ENCODE measurements at regions not wholly inside any gene's neighbourhood (a gene's known extent, or its start where the extent isn't known, plus 50 kb on each side); places are given as distances from the start of the nearest gene placed in this dataset.

DNA sequence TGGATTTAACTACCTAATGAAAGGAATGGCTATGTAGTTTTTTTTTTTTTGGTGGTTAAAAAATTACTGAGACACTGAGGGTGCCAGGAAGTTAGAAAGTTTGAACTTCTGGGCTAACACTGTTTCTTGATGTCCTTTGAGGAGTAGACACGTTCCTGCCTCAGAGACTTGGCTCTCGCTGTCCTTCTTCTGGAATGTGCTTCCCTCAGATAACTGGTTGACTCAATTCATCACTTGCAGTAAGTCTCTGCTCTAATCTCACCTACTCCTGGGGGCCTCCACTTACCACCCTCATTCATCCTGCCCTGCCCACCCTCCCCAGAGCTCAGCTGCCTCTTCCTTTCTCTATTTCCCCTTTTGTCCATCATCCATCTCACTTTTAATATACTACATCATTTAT is 167.0 kb downstream of the YTHDC2 start:
- Histone ChIP-seq H3K27ac (ENCODE audit: insufficient read depth, low read length) (no peak overlapping the region), H4K91ac (ENCODE audit: insufficient read depth, low read depth, low read length) (no peak overlapping the region), H2AK5ac (ENCODE audit: low read depth, low read length) (no peak overlapping the region), H2AFZ (replicated peaks; ENCODE audit: low read length, poor library complexity) (no peak overlapping the region), H3K9ac (ENCODE audit: low read depth, low read length) (no peak overlapping the region), H2BK15ac (ENCODE audit: low read depth, low read length) (no peak overlapping the region), H3K9me3 (ENCODE audit: control insufficient read depth, insufficient read depth, low read length) (no peaks in the 10 kb centered on the region), H3K9me1 (ENCODE audit: insufficient read depth, low read length) (no peaks in the 10 kb centered on the region), H2BK5ac (ENCODE audit: low read depth, low read length, poor library complexity, severe bottlenecking) (no peak overlapping the region), H4K8ac (ENCODE audit: low read depth in 2 of 2, low read length in 2 of 2) (no peak overlapping the region), H3K4me2 (ENCODE audit: low read depth, low read length) (no peak overlapping the region), H3K4ac (ENCODE audit: low read depth, low read length) (no peak overlapping the region), H4K5ac (ENCODE audit: low read depth, low read length) (no peak overlapping the region), H4K20me1 (ENCODE audit: insufficient read depth, low read length) (no peaks in the 10 kb centered on the region), H2BK20ac (ENCODE audit: low read depth, low read length) (no peak overlapping the region), H3K14ac (replicated peaks; ENCODE audit: low read depth, low read length) (no peak overlapping the region), H2AK9ac (replicated peaks; ENCODE audit: low read depth, low read length, poor library complexity) (no peak overlapping the region), H3K4me3 (ENCODE audit: insufficient read depth, low read depth, low read length) (no peak overlapping the region), H3K56ac (ENCODE audit: extremely low read depth, insufficient read depth, low read length) (no peak overlapping the region), H3K27me3 (ENCODE audit: control insufficient read depth, insufficient read depth, low read length) (peaks cover 3% of the 10 kb centered on the region), H3K36me3 (ENCODE audit: control insufficient read depth, insufficient read depth, low read length) (no peaks in the 10 kb centered on the region), H3K23ac (ENCODE audit: low read depth, low read length) (no peak overlapping the region), H3K18ac (ENCODE audit: low read depth, low read length) (no peak overlapping the region), H2BK120ac (ENCODE audit: low read depth, low read length) (no peak overlapping the region), H3K79me1 (ENCODE audit: low read depth in 1 of 2, low read length in 2 of 2) (no peaks in the 10 kb centered on the region), H3K4me1 (ENCODE audit: control insufficient read depth, insufficient read depth, low read length) (no peaks in the 10 kb centered on the region)
- WGBS, 2 experiments (ENCODE audit: extremely low coverage in 2 of 2, insufficient read length in 1 of 2) = no CpG with 5 or more reads among the region's 2 CpGs
- dilution Hi-C loops (cut with HindIII; ENCODE audit: low sequenced_read_pairs, unreplicated experiment) (no loop called here), intact Hi-C loops (cut with micrococcal nuclease) (loop anchor here (1.0 to 10.0 kb wide), 3 partner anchors 68 to 678 kb away; no protein-coding TSS in a partner anchor), in situ Hi-C loops (cut with MboI; ENCODE audit: low sequenced_read_pairs) (loop anchor here (10.0 kb wide), 1 partner anchor 764 kb away; no protein-coding TSS in a partner anchor)
- ATAC-seq (ENCODE audit: low read depth) (no peak), DNase-seq (no peak)
- no peak for TF ChIP-seq CHD1 (IDR thresholded peaks at IDR 0.05; ENCODE audit: low read depth, low read length)
- TF ChIP-seq, protein P1, sequence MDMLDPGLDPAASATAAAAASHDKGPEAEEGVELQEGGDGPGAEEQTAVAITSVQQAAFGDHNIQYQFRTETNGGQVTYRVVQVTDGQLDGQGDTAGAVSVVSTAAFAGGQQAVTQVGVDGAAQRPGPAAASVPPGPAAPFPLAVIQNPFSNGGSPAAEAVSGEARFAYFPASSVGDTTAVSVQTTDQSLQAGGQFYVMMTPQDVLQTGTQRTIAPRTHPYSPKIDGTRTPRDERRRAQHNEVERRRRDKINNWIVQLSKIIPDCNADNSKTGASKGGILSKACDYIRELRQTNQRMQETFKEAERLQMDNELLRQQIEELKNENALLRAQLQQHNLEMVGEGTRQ (IDR thresholded peaks at IDR 0.05; ENCODE audit: low read depth, low read length) = no peak
- no peak for TF ChIP-seq RFX5 (IDR thresholded peaks at IDR 0.05; ENCODE audit: low read depth, low read length)
- no peak for TF ChIP-seq MAZ (IDR thresholded peaks at IDR 0.05; ENCODE audit: borderline replicate concordance, low read depth, low read length)
- no peak for TF ChIP-seq NFE2L2 (IDR thresholded peaks at IDR 0.05; ENCODE audit: low read depth, low read length)
- TF ChIP-seq RCOR1 (IDR thresholded peaks at IDR 0.05; ENCODE audit: insufficient replicate concordance, low read length) = no peak
- TF ChIP-seq CEBPB (IDR thresholded peaks at IDR 0.05; ENCODE audit: low read depth, low read length) = no peak
- TF ChIP-seq BHLHE40 (IDR thresholded peaks at IDR 0.05; ENCODE audit: low read depth, low read length) = no peak
- TF ChIP-seq POLR2A (IDR thresholded peaks at IDR 0.05; ENCODE audit: low read depth, low read length) = no peak
- TF ChIP-seq MXI1 (IDR thresholded peaks at IDR 0.05; ENCODE audit: borderline replicate concordance, low read depth, low read length) = no peak
- TF ChIP-seq MAFK (IDR thresholded peaks at IDR 0.05; ENCODE audit: low read depth, low read length) = no peak
- no peak for TF ChIP-seq RAD21 (IDR thresholded peaks at IDR 0.05; ENCODE audit: low read length)
- TF ChIP-seq FOS (IDR thresholded peaks at IDR 0.05; ENCODE audit: low read depth, low read length) = no peak
- TF ChIP-seq, protein P2, sequence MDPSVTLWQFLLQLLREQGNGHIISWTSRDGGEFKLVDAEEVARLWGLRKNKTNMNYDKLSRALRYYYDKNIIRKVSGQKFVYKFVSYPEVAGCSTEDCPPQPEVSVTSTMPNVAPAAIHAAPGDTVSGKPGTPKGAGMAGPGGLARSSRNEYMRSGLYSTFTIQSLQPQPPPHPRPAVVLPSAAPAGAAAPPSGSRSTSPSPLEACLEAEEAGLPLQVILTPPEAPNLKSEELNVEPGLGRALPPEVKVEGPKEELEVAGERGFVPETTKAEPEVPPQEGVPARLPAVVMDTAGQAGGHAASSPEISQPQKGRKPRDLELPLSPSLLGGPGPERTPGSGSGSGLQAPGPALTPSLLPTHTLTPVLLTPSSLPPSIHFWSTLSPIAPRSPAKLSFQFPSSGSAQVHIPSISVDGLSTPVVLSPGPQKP (IDR thresholded peaks at IDR 0.05; ENCODE audit: borderline replicate concordance, low read depth, low read length) = no peak
- TF ChIP-seq SMC3 (IDR thresholded peaks at IDR 0.05; ENCODE audit: low read depth, low read length) = no peak
- TF ChIP-seq, protein P3, sequence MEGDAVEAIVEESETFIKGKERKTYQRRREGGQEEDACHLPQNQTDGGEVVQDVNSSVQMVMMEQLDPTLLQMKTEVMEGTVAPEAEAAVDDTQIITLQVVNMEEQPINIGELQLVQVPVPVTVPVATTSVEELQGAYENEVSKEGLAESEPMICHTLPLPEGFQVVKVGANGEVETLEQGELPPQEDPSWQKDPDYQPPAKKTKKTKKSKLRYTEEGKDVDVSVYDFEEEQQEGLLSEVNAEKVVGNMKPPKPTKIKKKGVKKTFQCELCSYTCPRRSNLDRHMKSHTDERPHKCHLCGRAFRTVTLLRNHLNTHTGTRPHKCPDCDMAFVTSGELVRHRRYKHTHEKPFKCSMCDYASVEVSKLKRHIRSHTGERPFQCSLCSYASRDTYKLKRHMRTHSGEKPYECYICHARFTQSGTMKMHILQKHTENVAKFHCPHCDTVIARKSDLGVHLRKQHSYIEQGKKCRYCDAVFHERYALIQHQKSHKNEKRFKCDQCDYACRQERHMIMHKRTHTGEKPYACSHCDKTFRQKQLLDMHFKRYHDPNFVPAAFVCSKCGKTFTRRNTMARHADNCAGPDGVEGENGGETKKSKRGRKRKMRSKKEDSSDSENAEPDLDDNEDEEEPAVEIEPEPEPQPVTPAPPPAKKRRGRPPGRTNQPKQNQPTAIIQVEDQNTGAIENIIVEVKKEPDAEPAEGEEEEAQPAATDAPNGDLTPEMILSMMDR (conservative IDR thresholded peaks at IDR 0.05; ENCODE audit: low read depth, low read length) = no peak
- ChIA-PET POLR2A (ENCODE audit: unreplicated experiment) (no interaction called here), CTCF (no interaction called here)
- BruUV-seq (replicated peaks) = no TSS peak
